ENCODE measurements at regions not wholly inside any gene's neighbourhood (a gene's known extent, or its start where the extent isn't known, plus 50 kb on each side); places are given as distances from the start of the nearest gene placed in this dataset.

DNA sequence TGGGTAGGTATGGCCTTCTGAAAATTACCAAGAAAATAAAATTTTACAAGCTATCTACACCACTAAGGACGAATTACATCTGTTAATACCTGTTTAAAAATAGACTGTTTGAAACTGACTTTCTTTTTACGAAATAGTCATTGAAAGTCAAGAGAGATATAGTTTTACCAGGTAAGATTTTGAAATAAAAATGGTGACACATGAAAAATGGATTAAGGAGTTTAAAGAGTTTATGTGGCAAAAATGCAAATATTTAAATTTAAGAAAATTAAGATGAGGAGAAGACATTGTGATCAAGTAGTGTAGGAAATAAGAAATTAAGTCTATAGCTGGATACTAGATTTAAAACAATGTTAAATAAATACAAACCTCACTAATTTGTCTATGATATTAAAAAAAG is 271.5 kb downstream of the TRIB2 start:
- TF ChIP-seq, protein P1, sequence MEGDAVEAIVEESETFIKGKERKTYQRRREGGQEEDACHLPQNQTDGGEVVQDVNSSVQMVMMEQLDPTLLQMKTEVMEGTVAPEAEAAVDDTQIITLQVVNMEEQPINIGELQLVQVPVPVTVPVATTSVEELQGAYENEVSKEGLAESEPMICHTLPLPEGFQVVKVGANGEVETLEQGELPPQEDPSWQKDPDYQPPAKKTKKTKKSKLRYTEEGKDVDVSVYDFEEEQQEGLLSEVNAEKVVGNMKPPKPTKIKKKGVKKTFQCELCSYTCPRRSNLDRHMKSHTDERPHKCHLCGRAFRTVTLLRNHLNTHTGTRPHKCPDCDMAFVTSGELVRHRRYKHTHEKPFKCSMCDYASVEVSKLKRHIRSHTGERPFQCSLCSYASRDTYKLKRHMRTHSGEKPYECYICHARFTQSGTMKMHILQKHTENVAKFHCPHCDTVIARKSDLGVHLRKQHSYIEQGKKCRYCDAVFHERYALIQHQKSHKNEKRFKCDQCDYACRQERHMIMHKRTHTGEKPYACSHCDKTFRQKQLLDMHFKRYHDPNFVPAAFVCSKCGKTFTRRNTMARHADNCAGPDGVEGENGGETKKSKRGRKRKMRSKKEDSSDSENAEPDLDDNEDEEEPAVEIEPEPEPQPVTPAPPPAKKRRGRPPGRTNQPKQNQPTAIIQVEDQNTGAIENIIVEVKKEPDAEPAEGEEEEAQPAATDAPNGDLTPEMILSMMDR (IDR thresholded peaks at IDR 0.05) = no peak
- no peak for TF ChIP-seq EP300 (IDR thresholded peaks at IDR 0.05)

Measured in tibial nerve (tissue), 4 donors.